SK-N-SH (cell line): ENCODE measurements at regions not wholly inside any gene's neighbourhood (a gene's known extent, or its start where the extent isn't known, plus 50 kb on each side); places are given as distances from the start of the nearest gene placed in this dataset.

Experiments
- CTCF ChIA-PET: fragments of 300-600, 350-600 bp; formaldehyde crosslinking; extraction: SDS; loops from one replicate; lab custom pipeline; 2021; lab: Yijun Ruan, JAX
- POLR2A ChIA-PET: fragments of 350-600 bp; sonication (Branson Sonifier 250); formaldehyde crosslinking; extraction: SDS; loops from one replicate; lab custom pipeline; 2020; ENCODE audit warnings: antibody characterized with exemption, inconsistent platforms; lab: Yijun Ruan, JAX
- DNase-seq: peaks from one replicate; pipeline ENCODE4 v3.0.0; 2012
- H2AFZ ChIP-seq: fragments of 200-600 bp; sonication (generic); 2 replicates; pipeline ENCODE4 v1.8.1; 2016; ENCODE audit warnings: antibody characterized with exemption, mild to moderate bottlenecking, low read depth
- H3F3A ChIP-seq: fragments of 200-600 bp; sonication (generic); replicated peaks from 2 replicates; pipeline ENCODE3; 2016; ENCODE audit warnings: antibody characterized with exemption, mild to moderate bottlenecking; ENCODE audit not compliant: insufficient read depth
- H3K27ac ChIP-seq, 2 experiments: fragments of 200-500 bp in 1 of 2; fragments of 200-600 bp in 1 of 2; sonication (Bioruptor generic) in 1 of 2; sonication (generic), shearing (Covaris generic) in 1 of 2; 2 replicates each; pipeline versions ENCODE4 v1.5.1 to v1.6.1; 2014 to 2016; ENCODE audit warnings: low read depth in 2 of 2, inconsistent platforms in 1 of 2, low read length in 1 of 2, mild to moderate bottlenecking in 1 of 2, mixed read lengths in 1 of 2
- H3K27me3 ChIP-seq: fragments of 200-600 bp; sonication (generic), shearing (Covaris generic); 2 replicates; pipeline ENCODE4 v1.6.1; 2016; ENCODE audit warnings: mixed run types; ENCODE audit not compliant: insufficient read depth
- H3K36me3 ChIP-seq, 2 experiments: fragments of 200-500 bp in 1 of 2; fragments of 200-600 bp in 1 of 2; sonication (Bioruptor generic) in 1 of 2; sonication (generic) in 1 of 2; replicated peaks in 1 of 2; 2 replicates each; pipeline versions ENCODE3 to v1.5.1; 2014 to 2016; ENCODE audit warnings: low read length in 1 of 2, mild to moderate bottlenecking in 1 of 2; ENCODE audit not compliant: insufficient read depth in 2 of 2, control insufficient read depth in 1 of 2
- H3K4me1 ChIP-seq, 2 experiments: fragments of 200-500 bp in 1 of 2; fragments of 200-600 bp in 1 of 2; sonication (Bioruptor generic) in 1 of 2; sonication (generic), shearing (Covaris generic) in 1 of 2; 2 replicates each; pipeline versions ENCODE4 v1.5.1 to v1.6.1; 2014 to 2016; ENCODE audit warnings: low read depth in 1 of 2, low read length in 1 of 2, mixed run types in 1 of 2; ENCODE audit not compliant: insufficient read depth in 2 of 2, control insufficient read depth in 1 of 2
- H3K4me2 ChIP-seq: fragments of 200-600 bp; sonication (generic), shearing (Covaris generic); 2 replicates; pipeline ENCODE4 v1.6.1; 2017; ENCODE audit warnings: mixed run types
- H3K4me3 ChIP-seq, 2 experiments: fragments of 200-500 bp in 1 of 2; fragments of 200-600 bp in 1 of 2; sonication (Bioruptor generic) in 1 of 2; sonication (generic), shearing (Covaris generic) in 1 of 2; 2 replicates each; pipeline versions ENCODE4 v1.5.1 to v1.8.1; 2014 to 2016; ENCODE audit warnings: low read depth in 2 of 2, inconsistent platforms in 1 of 2, low read length in 1 of 2, mild to moderate bottlenecking in 1 of 2, mixed read lengths in 1 of 2, moderate library complexity in 1 of 2
- H3K79me2 ChIP-seq: fragments of 200-600 bp; sonication (generic); 2 replicates; pipeline ENCODE4 v1.8.1; 2017; ENCODE audit warnings: mild to moderate bottlenecking; ENCODE audit not compliant: insufficient read depth
- H3K9ac ChIP-seq: fragments of 200-600 bp; sonication (generic); 2 replicates; pipeline ENCODE4 v1.6.1; 2017; ENCODE audit warnings: mixed run types
- H3K9me2 ChIP-seq: fragments of 200-600 bp; sonication (generic); 2 replicates; pipeline ENCODE4 v1.6.1; 2017; ENCODE audit warnings: mixed run types
- H3K9me3 ChIP-seq: fragments of 200-600 bp; sonication (generic); 2 replicates; pipeline ENCODE4 v1.6.1; 2017; ENCODE audit warnings: mixed run types, mild to moderate bottlenecking, moderate library complexity
- H4K20me1 ChIP-seq: fragments of 200-600 bp; sonication (generic); 2 replicates; pipeline ENCODE4 v1.6.1; 2017; ENCODE audit warnings: mild to moderate bottlenecking, mixed run types; ENCODE audit not compliant: insufficient read depth
- CHD2 ChIP-seq: fragments of 150-350 bp; IDR thresholded peaks from 2 replicates; pipeline ENCODE4 v1.6.1; 2018; ENCODE audit warnings: low read length; ENCODE audit not compliant: partially characterized antibody
- ELF1 ChIP-seq: IDR thresholded peaks from 2 replicates; pipeline ENCODE4 v1.4.0; 2012
- EP300 ChIP-seq, 2 experiments: IDR thresholded peaks; 2 replicates each; pipeline versions ENCODE4 v1.4.0 to v1.6.1; 2012; ENCODE audit warnings: borderline replicate concordance in 1 of 2, low read depth in 1 of 2, low read length in 1 of 2
- EZH2phosphoT487 ChIP-seq: fragments of 200-600 bp; sonication (generic); IDR thresholded peaks from 2 replicates; pipeline ENCODE4 v1.6.1; 2017; ENCODE audit warnings: low read depth, mixed run types, mild to moderate bottlenecking, antibody characterized with exemption, moderate library complexity, borderline replicate concordance
- FOSL2 ChIP-seq: IDR thresholded peaks from 2 replicates; pipeline ENCODE4 v1.4.0; 2012; ENCODE audit warnings: low read depth, mild to moderate bottlenecking, moderate library complexity, borderline replicate concordance
- FOXJ3 ChIP-seq: sonication (generic); formaldehyde crosslinking; IDR thresholded peaks from 2 replicates; pipeline ENCODE4 v1.5.1; 2020; ENCODE audit warnings: mild to moderate bottlenecking, missing genetic modification reagents
- FOXM1 ChIP-seq: IDR thresholded peaks from 2 replicates; pipeline ENCODE4 v1.4.0; 2012; ENCODE audit warnings: low read depth, mild to moderate bottlenecking
- JUND ChIP-seq: IDR thresholded peaks from 2 replicates; pipeline ENCODE4 v1.4.0; 2012
- NFIC ChIP-seq: IDR thresholded peaks from 2 replicates; pipeline ENCODE4 v1.4.0; 2012; ENCODE audit warnings: borderline replicate concordance
- NRF1 ChIP-seq: IDR thresholded peaks from 2 replicates; pipeline ENCODE4 v1.6.1; 2012; ENCODE audit warnings: low read depth, mild to moderate bottlenecking, low read length
- POLR2AphosphoS5 ChIP-seq: IDR thresholded peaks from 2 replicates; pipeline ENCODE4 v1.6.1; 2012; ENCODE audit warnings: low read depth, low read length
- RAD21 ChIP-seq: IDR thresholded peaks from 2 replicates; pipeline ENCODE4 v1.6.1; 2012; ENCODE audit warnings: mild to moderate bottlenecking, low read length
- RCOR1 ChIP-seq: fragments of 150-350 bp; IDR thresholded peaks from 2 replicates; pipeline ENCODE4 v1.6.1; 2017; ENCODE audit warnings: antibody characterized with exemption, low read length
- RFX5 ChIP-seq: IDR thresholded peaks from 2 replicates; pipeline ENCODE4 v1.6.1; 2012; ENCODE audit warnings: mild to moderate bottlenecking, improper control_type of control experiment, low read length
- SMC3 ChIP-seq: IDR thresholded peaks from 2 replicates; pipeline ENCODE4 v1.6.1; 2012; ENCODE audit warnings: low read depth, low read length, improper control_type of control experiment
- TAF1 ChIP-seq: IDR thresholded peaks from 2 replicates; pipeline ENCODE4 v1.6.1; 2012; ENCODE audit warnings: low read depth, mild to moderate bottlenecking, low read length, moderate library complexity, borderline replicate concordance
- TCF12 ChIP-seq: IDR thresholded peaks from 2 replicates; pipeline ENCODE4 v1.4.0; 2012
- USF2 ChIP-seq: fragments of 150-350 bp; IDR thresholded peaks from 2 replicates; pipeline ENCODE4 v1.6.1; 2017; ENCODE audit warnings: antibody characterized with exemption, low read length, low read depth, borderline replicate concordance
- WGBS: methylation state at CpG from one replicate; pipeline ENCODE4 v1.1.6; 2017; ENCODE audit warnings: low lambda C conversion rate; 5-methylcytosine and 5-hydroxymethylcytosine counted together
- TF ChIP-seq, protein P1 (sequence below): fragments of 200-600 bp; sonication (generic); IDR thresholded peaks from 2 replicates; pipeline ENCODE4 v1.6.1; 2017; ENCODE audit warnings: antibody characterized with exemption, mild to moderate bottlenecking, moderate library complexity
- TF ChIP-seq, protein P2 (sequence below): IDR thresholded peaks from 2 replicates; pipeline ENCODE4 v1.4.0; 2012; ENCODE audit warnings: low read depth
- TF ChIP-seq, protein P3 (sequence below): fragments of 150-350 bp; IDR thresholded peaks from 2 replicates; pipeline ENCODE4 v1.6.1; 2016; ENCODE audit warnings: mild to moderate bottlenecking, low read depth, low read length
- TF ChIP-seq, protein P4 (sequence below): IDR thresholded peaks from 2 replicates; pipeline ENCODE4; 2012

GRCh38 chr10:90308223-90308622 lies 549.6 kb downstream of the HTR7 start:
- Histone ChIP-seq H3K27ac (no peak overlapping the region), H3K4me2 (no peak overlapping the region), H3K9me3 (no peaks in the 10 kb centered on the region), H3K4me1 (no peaks in the 10 kb centered on the region), H3K79me2 (no peaks in the 10 kb centered on the region), H3K4me3 (no peak overlapping the region), H3K36me3 (no peaks in the 10 kb centered on the region), H2AFZ (no peak overlapping the region), H3K27me3 (no peaks in the 10 kb centered on the region), H4K20me1 (no peaks in the 10 kb centered on the region), H3K9me2 (no peaks in the 10 kb centered on the region), H3K9ac (no peak overlapping the region), H3F3A (no peaks in the 10 kb centered on the region)
- POLR2A ChIA-PET = no interaction called here
- CTCF ChIA-PET = no interaction called here
- TF ChIP-seq TAF1 (no peak), FOSL2 (peak; percentile 24; the same call in 1 of the 2 replicates), SMC3 (no peak), FOXM1 (no peak), RCOR1 (no peak), CHD2 (no peak), RFX5 (no peak), EP300 (IDR thresholded peaks at IDR 0.05; ENCODE audit: borderline replicate concordance in 1 of 2, low read depth in 1 of 2, low read length in 1 of 2) (peak in 1 of 2 experiments; percentile 67; a peak in 2 of 4 replicates), NFIC (peak; percentile 64; the same call in 1 of the 2 replicates), FOXJ3 (CRISPR knock-in tag) (no peak), POLR2AphosphoS5 (no peak; the same call in 1 of the 2 replicates), EZH2phosphoT487 (no peak), RAD21 (no peak), ELF1 (no peak), NRF1 (no peak), USF2 (no peak), TCF12 (peak; percentile 90), JUND (peak; percentile 17; the same call in 1 of the 2 replicates)
- TF ChIP-seq, protein P1, sequence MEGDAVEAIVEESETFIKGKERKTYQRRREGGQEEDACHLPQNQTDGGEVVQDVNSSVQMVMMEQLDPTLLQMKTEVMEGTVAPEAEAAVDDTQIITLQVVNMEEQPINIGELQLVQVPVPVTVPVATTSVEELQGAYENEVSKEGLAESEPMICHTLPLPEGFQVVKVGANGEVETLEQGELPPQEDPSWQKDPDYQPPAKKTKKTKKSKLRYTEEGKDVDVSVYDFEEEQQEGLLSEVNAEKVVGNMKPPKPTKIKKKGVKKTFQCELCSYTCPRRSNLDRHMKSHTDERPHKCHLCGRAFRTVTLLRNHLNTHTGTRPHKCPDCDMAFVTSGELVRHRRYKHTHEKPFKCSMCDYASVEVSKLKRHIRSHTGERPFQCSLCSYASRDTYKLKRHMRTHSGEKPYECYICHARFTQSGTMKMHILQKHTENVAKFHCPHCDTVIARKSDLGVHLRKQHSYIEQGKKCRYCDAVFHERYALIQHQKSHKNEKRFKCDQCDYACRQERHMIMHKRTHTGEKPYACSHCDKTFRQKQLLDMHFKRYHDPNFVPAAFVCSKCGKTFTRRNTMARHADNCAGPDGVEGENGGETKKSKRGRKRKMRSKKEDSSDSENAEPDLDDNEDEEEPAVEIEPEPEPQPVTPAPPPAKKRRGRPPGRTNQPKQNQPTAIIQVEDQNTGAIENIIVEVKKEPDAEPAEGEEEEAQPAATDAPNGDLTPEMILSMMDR = no peak
- TF ChIP-seq, protein P2, sequence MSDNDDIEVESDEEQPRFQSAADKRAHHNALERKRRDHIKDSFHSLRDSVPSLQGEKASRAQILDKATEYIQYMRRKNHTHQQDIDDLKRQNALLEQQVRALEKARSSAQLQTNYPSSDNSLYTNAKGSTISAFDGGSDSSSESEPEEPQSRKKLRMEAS = no peak
- TF ChIP-seq, protein P3, sequence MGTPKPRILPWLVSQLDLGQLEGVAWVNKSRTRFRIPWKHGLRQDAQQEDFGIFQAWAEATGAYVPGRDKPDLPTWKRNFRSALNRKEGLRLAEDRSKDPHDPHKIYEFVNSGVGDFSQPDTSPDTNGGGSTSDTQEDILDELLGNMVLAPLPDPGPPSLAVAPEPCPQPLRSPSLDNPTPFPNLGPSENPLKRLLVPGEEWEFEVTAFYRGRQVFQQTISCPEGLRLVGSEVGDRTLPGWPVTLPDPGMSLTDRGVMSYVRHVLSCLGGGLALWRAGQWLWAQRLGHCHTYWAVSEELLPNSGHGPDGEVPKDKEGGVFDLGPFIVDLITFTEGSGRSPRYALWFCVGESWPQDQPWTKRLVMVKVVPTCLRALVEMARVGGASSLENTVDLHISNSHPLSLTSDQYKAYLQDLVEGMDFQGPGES = no peak
- TF ChIP-seq, protein P4, sequence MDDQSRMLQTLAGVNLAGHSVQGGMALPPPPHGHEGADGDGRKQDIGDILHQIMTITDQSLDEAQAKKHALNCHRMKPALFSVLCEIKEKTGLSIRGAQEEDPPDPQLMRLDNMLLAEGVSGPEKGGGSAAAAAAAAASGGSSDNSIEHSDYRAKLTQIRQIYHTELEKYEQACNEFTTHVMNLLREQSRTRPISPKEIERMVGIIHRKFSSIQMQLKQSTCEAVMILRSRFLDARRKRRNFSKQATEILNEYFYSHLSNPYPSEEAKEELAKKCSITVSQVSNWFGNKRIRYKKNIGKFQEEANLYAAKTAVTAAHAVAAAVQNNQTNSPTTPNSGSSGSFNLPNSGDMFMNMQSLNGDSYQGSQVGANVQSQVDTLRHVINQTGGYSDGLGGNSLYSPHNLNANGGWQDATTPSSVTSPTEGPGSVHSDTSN = peak; percentile 26
- 19% methylated on average over 7 of the region's 7 CpGs for WGBS
- no peak for DNase-seq
